Caco-2 (cell line): ENCODE measurements at regions not wholly inside any gene's neighbourhood (a gene's known extent, or its start where the extent isn't known, plus 50 kb on each side); places are given as distances from the start of the nearest gene placed in this dataset.
A peak's percentile ranks its signal among the peaks of the same experiment; 100 is the strongest.
"Not testable (repeated sequence)": the region's sequence is repeated elsewhere in the genome, so short reads cannot be mapped to it uniquely, and the experiment has no call there.

ENCODE experiments used
- BruUV-seq: library from RNA; stranded (reverse); fragments of 400-500 nt; replicated peaks from 2 replicates; lab custom pipeline; 2021; lab: Mats Ljungman, UMichigan
- CTCF ChIA-PET: fragments of 300-600 bp; sonication (Branson Sonifier 250); formaldehyde crosslinking; loops from one replicate; lab custom pipeline; 2022; ENCODE audit warnings: antibody characterized with exemption; lab: Charles Lee
- POLR2A ChIA-PET: fragments of 300-600 bp; sonication (Branson Sonifier 250); formaldehyde crosslinking; loops from one replicate; lab custom pipeline; 2022; ENCODE audit warnings: antibody characterized with exemption; lab: Charles Lee
- DNase-seq, 2 experiments: peaks; one replicate each; pipeline versions ENCODE4 v3.0.0 to v3.0.0-alpha.2; 2020 to 2022
- H3K27me3 ChIP-seq: replicated peaks from 2 replicates; pipeline ENCODE4 v1.6.0; 2011; ENCODE audit warnings: low read length; ENCODE audit not compliant: control insufficient read depth, insufficient read depth
- H3K36me3 ChIP-seq: 2 replicates; pipeline ENCODE4 v1.5.1; 2011; ENCODE audit warnings: low read length; ENCODE audit not compliant: control insufficient read depth, insufficient read depth
- H3K4me1 ChIP-seq: fragments of 250-450 bp; sonication (Bioruptor Pico); 2 replicates; pipeline ENCODE4 v1.5.1; 2020; ENCODE audit warnings: mild to moderate bottlenecking
- H3K4me3 ChIP-seq: 2 replicates; pipeline ENCODE4 v1.5.1; 2011; ENCODE audit warnings: low read depth, mild to moderate bottlenecking, control low read depth, low read length
- H3K9me3 ChIP-seq: fragments of 250-450 bp; sonication (Bioruptor Pico); 2 replicates; pipeline ENCODE4 v1.5.1; 2020; ENCODE audit warnings: mild to moderate bottlenecking, moderate library complexity
- H3K27ac Mint-ChIP-seq: one replicate; pipeline ENCODE4 v1.8.0; 2022; ENCODE audit warnings: mixed read lengths; ENCODE audit not compliant: unreplicated experiment
- H3K27me3 Mint-ChIP-seq: one replicate; pipeline ENCODE4 v1.8.0; 2022; ENCODE audit warnings: mixed read lengths; ENCODE audit not compliant: insufficient read depth, unreplicated experiment
- H3K36me3 Mint-ChIP-seq: one replicate; pipeline ENCODE4 v1.8.0; 2022; ENCODE audit warnings: mild to moderate bottlenecking, mixed read lengths; ENCODE audit not compliant: insufficient read depth, unreplicated experiment
- H3K4me1 Mint-ChIP-seq: one replicate; pipeline ENCODE4 v1.8.0; 2022; ENCODE audit warnings: low read depth, mixed read lengths; ENCODE audit not compliant: unreplicated experiment
- H3K4me3 Mint-ChIP-seq: one replicate; pipeline ENCODE4 v1.8.0; 2022; ENCODE audit warnings: mild to moderate bottlenecking, moderate library complexity, mixed read lengths; ENCODE audit not compliant: unreplicated experiment
- H3K9me3 Mint-ChIP-seq: one replicate; pipeline ENCODE4 v1.8.0; 2022; ENCODE audit warnings: mixed read lengths; ENCODE audit not compliant: unreplicated experiment
- intact Hi-C: fragments of 100-400 bp; cut with micrococcal nuclease; formaldehyde crosslinking; loops from one replicate; pipeline ENCODE4 v1.10.0; 2022; ENCODE audit not compliant: unreplicated experiment
- TF ChIP-seq, protein P1 (sequence below), 2 experiments: fragments of 200-600 bp in 1 of 2; IDR thresholded peaks; 1 replicate in 1 of 2; 2 replicates in 1 of 2; pipeline versions ENCODE4 v1.5.1 to v1.8.0; 2011 to 2022; ENCODE audit warnings: antibody characterized with exemption in 1 of 2, control low read depth in 1 of 2, inconsistent platforms in 1 of 2, low read depth in 1 of 2, low read length in 1 of 2, mild to moderate bottlenecking in 1 of 2, moderate library complexity in 1 of 2; ENCODE audit not compliant: insufficient read depth in 1 of 2, severe bottlenecking in 1 of 2, unreplicated experiment in 1 of 2

DNA sequence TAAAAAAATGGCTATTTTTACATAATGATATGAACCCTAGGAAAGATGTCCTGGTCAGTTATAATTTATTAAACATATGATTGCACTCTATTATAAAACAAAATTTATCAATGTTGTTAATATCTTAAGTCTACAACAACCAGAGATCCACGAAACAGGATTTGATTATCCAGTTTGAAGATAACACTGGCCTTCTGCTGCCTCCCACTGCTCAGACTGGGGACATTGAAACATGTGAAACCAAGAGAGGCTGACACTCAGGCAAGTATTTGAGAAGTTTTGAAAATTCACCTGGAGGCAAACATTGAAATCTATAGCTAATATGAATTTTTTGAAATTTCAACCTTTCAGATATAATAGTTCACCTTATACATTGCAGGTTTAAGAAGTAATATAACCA, 219.3 kb upstream of the HSF2 start:
- H3K27ac Mint-ChIP-seq, result no peak overlapping the region
- TF ChIP-seq, protein P1, sequence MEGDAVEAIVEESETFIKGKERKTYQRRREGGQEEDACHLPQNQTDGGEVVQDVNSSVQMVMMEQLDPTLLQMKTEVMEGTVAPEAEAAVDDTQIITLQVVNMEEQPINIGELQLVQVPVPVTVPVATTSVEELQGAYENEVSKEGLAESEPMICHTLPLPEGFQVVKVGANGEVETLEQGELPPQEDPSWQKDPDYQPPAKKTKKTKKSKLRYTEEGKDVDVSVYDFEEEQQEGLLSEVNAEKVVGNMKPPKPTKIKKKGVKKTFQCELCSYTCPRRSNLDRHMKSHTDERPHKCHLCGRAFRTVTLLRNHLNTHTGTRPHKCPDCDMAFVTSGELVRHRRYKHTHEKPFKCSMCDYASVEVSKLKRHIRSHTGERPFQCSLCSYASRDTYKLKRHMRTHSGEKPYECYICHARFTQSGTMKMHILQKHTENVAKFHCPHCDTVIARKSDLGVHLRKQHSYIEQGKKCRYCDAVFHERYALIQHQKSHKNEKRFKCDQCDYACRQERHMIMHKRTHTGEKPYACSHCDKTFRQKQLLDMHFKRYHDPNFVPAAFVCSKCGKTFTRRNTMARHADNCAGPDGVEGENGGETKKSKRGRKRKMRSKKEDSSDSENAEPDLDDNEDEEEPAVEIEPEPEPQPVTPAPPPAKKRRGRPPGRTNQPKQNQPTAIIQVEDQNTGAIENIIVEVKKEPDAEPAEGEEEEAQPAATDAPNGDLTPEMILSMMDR (IDR thresholded peaks at IDR 0.05; ENCODE audit: insufficient read depth in 1 of 2, low read depth in 1 of 2, low read length in 1 of 2, severe bottlenecking in 1 of 2, unreplicated experiment in 1 of 2), result no peak
- H3K27me3 Mint-ChIP-seq, result peaks cover 3% of the 10 kb centered on the region
- CTCF ChIA-PET, result no interaction called here
- Histone ChIP-seq H3K4me1 (no peaks in the 10 kb centered on the region), H3K36me3 (no peaks in the 10 kb centered on the region), H3K27me3 (no peaks in the 10 kb centered on the region), H3K4me3 (no peak overlapping the region), H3K9me3 (no peaks in the 10 kb centered on the region)
- no peak for DNase-seq
- H3K36me3 Mint-ChIP-seq, result no peaks in the 10 kb centered on the region
- no peaks in the 10 kb centered on the region for H3K9me3 Mint-ChIP-seq
- POLR2A ChIA-PET, result no interaction called here
- intact Hi-C loops, result loop anchor here (1.0 to 10.0 kb wide), 4 partner anchors 135 to 845 kb away; partner anchors contain the start of gene TBC1D32
- BruUV-seq, result no TSS peak
- no peaks in the 10 kb centered on the region for H3K4me1 Mint-ChIP-seq
- H3K4me3 Mint-ChIP-seq, result no peak overlapping the region

DNA sequence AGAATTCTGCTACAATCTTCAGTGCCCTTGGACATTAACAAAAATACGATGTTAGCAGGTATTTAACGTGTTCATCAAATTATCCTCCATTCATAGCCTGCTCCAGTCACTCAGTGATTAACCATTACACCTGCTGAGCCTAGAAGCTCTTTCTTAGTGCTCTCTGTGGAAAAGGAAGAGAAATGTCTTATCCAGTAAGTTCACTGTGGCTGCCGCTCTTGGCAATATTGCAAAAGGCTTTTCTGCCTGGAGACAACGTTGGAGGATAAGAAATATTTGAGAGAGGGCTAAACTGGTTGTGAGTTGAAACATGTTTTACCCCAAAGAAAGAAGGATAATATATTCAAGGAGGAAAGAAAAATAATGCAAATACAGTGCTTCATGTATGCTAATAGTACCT, 217.4 kb upstream of the HSF2 start:
- Histone ChIP-seq H3K9me3 (no peaks in the 10 kb centered on the region), H3K36me3 (no peaks in the 10 kb centered on the region), H3K4me1 (no peaks in the 10 kb centered on the region), H3K27me3 (no peaks in the 10 kb centered on the region), H3K4me3 (no peak overlapping the region)
- H3K4me3 Mint-ChIP-seq, result no peak overlapping the region
- ChIA-PET POLR2A (no interaction called here), CTCF (no interaction called here)
- H3K4me1 Mint-ChIP-seq, result no peaks in the 10 kb centered on the region
- TF ChIP-seq, protein P1 (IDR thresholded peaks at IDR 0.05; ENCODE audit: insufficient read depth in 1 of 2, low read depth in 1 of 2, low read length in 1 of 2, severe bottlenecking in 1 of 2, unreplicated experiment in 1 of 2), result no peak
- H3K27ac Mint-ChIP-seq, result no peak overlapping the region
- no TSS peak for BruUV-seq
- H3K9me3 Mint-ChIP-seq, result no peaks in the 10 kb centered on the region
- intact Hi-C loops, result loop anchor here (5.0 to 10.0 kb wide), 3 partner anchors 137 to 847 kb away; partner anchors contain the start of gene TBC1D32
- peaks cover 7% of the 10 kb centered on the region for H3K27me3 Mint-ChIP-seq
- DNase-seq, result no peak
- no peaks in the 10 kb centered on the region for H3K36me3 Mint-ChIP-seq

DNA sequence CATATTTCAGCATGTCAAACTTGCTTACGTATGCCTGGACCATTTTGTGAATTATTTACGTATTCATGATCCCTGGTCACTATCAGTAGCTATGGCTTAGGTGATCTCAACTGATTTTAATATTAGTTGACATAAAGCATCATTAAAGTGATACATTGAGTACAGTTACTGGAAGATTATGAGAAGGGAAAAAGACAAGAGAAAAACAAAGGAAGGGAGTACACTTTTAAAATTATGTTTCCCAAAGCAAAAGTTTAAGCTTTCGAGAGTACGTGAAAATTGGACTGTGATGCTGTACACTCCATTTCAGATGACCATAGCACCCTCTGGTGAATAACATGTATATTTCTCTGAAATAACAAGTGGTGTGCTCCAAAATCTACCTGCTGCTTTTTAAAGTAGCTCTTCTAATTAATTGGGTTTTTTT, 215.0 kb upstream of the HSF2 start:
- intact Hi-C loops, result loop anchor here (1.0 to 10.0 kb wide), 5 partner anchors 140 to 1130 kb away; partner anchors contain the start of gene TBC1D32
- Mint-ChIP-seq H3K4me1 (no peaks in the 10 kb centered on the region), H3K27ac (no peak overlapping the region), H3K27me3 (peaks cover 7% of the 10 kb centered on the region), H3K4me3 (no peak overlapping the region), H3K36me3 (no peaks in the 10 kb centered on the region), H3K9me3 (no peaks in the 10 kb centered on the region)
- peak in 1 of 2 experiments; percentile 6 for DNase-seq
- CTCF ChIA-PET, result interaction anchor here (1.0 kb wide), 1 partner anchor 740 kb away, joined by 3 read pairs; no protein-coding TSS in a partner anchor
- Histone ChIP-seq H3K4me1 (no peaks in the 10 kb centered on the region), H3K36me3 (no peaks in the 10 kb centered on the region), H3K9me3 (no peaks in the 10 kb centered on the region), H3K4me3 (no peak overlapping the region), H3K27me3 (no peaks in the 10 kb centered on the region)
- BruUV-seq, result no TSS peak
- POLR2A ChIA-PET, result interaction anchor here (0.5 to 0.6 kb wide), 2 partner anchors 138 to 207 kb away, joined by 4 to 14 read pairs; no protein-coding TSS in a partner anchor
- TF ChIP-seq, protein P1 (IDR thresholded peaks at IDR 0.05; ENCODE audit: insufficient read depth in 1 of 2, low read depth in 1 of 2, low read length in 1 of 2, severe bottlenecking in 1 of 2, unreplicated experiment in 1 of 2), result peak in 1 of 2 experiments; percentile 26

DNA sequence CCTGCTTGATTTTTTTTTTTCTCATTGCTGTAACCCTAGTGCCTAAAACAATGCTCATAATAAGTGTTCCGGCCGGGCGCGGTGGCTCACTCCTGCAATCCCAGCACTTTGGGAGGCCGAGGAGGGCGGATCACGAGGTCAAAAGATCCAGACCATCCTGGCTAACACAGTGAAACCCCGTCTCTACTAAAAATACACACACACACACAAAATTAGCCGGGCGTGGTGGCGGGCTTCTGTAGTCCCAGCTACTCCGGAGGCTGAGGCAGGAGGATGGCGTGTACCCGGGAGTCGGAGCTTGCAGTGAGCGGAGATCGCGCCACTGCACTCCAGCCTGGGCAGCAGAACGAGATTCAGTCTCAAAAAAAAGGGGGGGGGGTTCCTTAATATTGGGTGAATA, 214.0 kb upstream of the HSF2 start:
- H3K27me3 Mint-ChIP-seq, H3K36me3 ChIP-seq, H3K27me3 ChIP-seq, H3K36me3 Mint-ChIP-seq, POLR2A ChIA-PET, BruUV-seq, H3K4me1 Mint-ChIP-seq, CTCF ChIA-PET, H3K4me1 ChIP-seq, H3K4me3 ChIP-seq, H3K27ac Mint-ChIP-seq, H3K9me3 Mint-ChIP-seq, DNase-seq, H3K9me3 ChIP-seq, H3K4me3 Mint-ChIP-seq: not testable (repeated sequence)
- intact Hi-C loops, result loop anchor here (2.0 to 10.0 kb wide), 3 partner anchors 141 to 1131 kb away; partner anchors contain the start of gene TBC1D32
